ENCODE measurements at regions not wholly inside any gene's neighbourhood (a gene's known extent, or its start where the extent isn't known, plus 50 kb on each side); places are given as distances from the start of the nearest gene placed in this dataset.
"Not testable (repeated sequence)": the region's sequence is repeated elsewhere in the genome, so short reads cannot be mapped to it uniquely, and the experiment has no call there.

- no peak overlapping the region for H3K27ac ChIP-seq (ENCODE audit: low read length)
- H3K9ac ChIP-seq (ENCODE audit: low read length in 2 of 2), result no peak overlapping the region
- no peaks in the 10 kb centered on the region for H3K9me3 ChIP-seq (ENCODE audit: control insufficient read depth in 2 of 2, low read length in 2 of 2)
- H3K4me1 ChIP-seq (ENCODE audit: control insufficient read depth, insufficient read depth, low read length), result no peaks in the 10 kb centered on the region
- H3K36me3 ChIP-seq (ENCODE audit: control insufficient read depth in 2 of 2, insufficient read depth in 2 of 2, low read length in 2 of 2), result no peaks in the 10 kb centered on the region
- H3K27me3 ChIP-seq (ENCODE audit: control insufficient read depth in 1 of 2, insufficient read depth in 2 of 2, low read length in 2 of 2), result no peaks in the 10 kb centered on the region
- no peak overlapping the region for H3K4me3 ChIP-seq (ENCODE audit: low read length in 2 of 2)
Measured at GRCh38 chr7:79529881-79530235, 76.4 kb upstream of the MAGI2 start.

GRCh38 chr7:79529214-79529880, 75.9 kb upstream of the MAGI2 start:
- no peak overlapping the region for H3K27ac ChIP-seq (ENCODE audit: low read length)
- H3K4me1 ChIP-seq (ENCODE audit: control insufficient read depth, insufficient read depth, low read length), result no peaks in the 10 kb centered on the region
- no peak overlapping the region for H3K4me3 ChIP-seq (ENCODE audit: low read length in 2 of 2)
- H3K36me3 ChIP-seq (ENCODE audit: control insufficient read depth in 2 of 2, insufficient read depth in 2 of 2, low read length in 2 of 2), result no peaks in the 10 kb centered on the region
- no peak overlapping the region for H3K9ac ChIP-seq (ENCODE audit: low read length in 2 of 2)
- H3K27me3 ChIP-seq (ENCODE audit: control insufficient read depth in 1 of 2, insufficient read depth in 2 of 2, low read length in 2 of 2), result no peaks in the 10 kb centered on the region
- H3K9me3 ChIP-seq (ENCODE audit: control insufficient read depth in 2 of 2, low read length in 2 of 2), result no peaks in the 10 kb centered on the region

GRCh38 chr7:79528421-79528820, 75.0 kb upstream of the MAGI2 start:
- H3K9ac ChIP-seq (ENCODE audit: low read length in 2 of 2), result no peak overlapping the region
- no peaks in the 10 kb centered on the region for H3K4me1 ChIP-seq (ENCODE audit: control insufficient read depth, insufficient read depth, low read length)
- H3K36me3 ChIP-seq (ENCODE audit: control insufficient read depth in 2 of 2, insufficient read depth in 2 of 2, low read length in 2 of 2), result no peaks in the 10 kb centered on the region
- H3K4me3 ChIP-seq (ENCODE audit: low read length in 2 of 2), result no peak overlapping the region
- H3K27ac ChIP-seq (ENCODE audit: low read length), result no peak overlapping the region
- H3K27me3 ChIP-seq (ENCODE audit: control insufficient read depth in 1 of 2, insufficient read depth in 2 of 2, low read length in 2 of 2), result no peaks in the 10 kb centered on the region
- no peaks in the 10 kb centered on the region for H3K9me3 ChIP-seq (ENCODE audit: control insufficient read depth in 2 of 2, low read length in 2 of 2)

GRCh38 chr7:79524048-79524447, 70.6 kb upstream of the MAGI2 start:
- no peaks in the 10 kb centered on the region for H3K4me1 ChIP-seq (ENCODE audit: control insufficient read depth, insufficient read depth, low read length)
- no peak overlapping the region for H3K27ac ChIP-seq (ENCODE audit: low read length)
- H3K4me3 ChIP-seq (ENCODE audit: low read length in 2 of 2), result no peak overlapping the region
- no peaks in the 10 kb centered on the region for H3K9me3 ChIP-seq (ENCODE audit: control insufficient read depth in 2 of 2, low read length in 2 of 2)
- no peaks in the 10 kb centered on the region for H3K27me3 ChIP-seq (ENCODE audit: control insufficient read depth in 1 of 2, insufficient read depth in 2 of 2, low read length in 2 of 2)
- H3K36me3 ChIP-seq (ENCODE audit: control insufficient read depth in 2 of 2, insufficient read depth in 2 of 2, low read length in 2 of 2), result no peaks in the 10 kb centered on the region
- no peak overlapping the region for H3K9ac ChIP-seq (ENCODE audit: low read length in 2 of 2)

GRCh38 chr7:79523436-79523835, 70.0 kb upstream of the MAGI2 start:
- Histone ChIP-seq H3K36me3 (ENCODE audit: control insufficient read depth in 2 of 2, insufficient read depth in 2 of 2, low read length in 2 of 2) (no peaks in the 10 kb centered on the region), H3K27ac (ENCODE audit: low read length) (no peak overlapping the region), H3K9ac (ENCODE audit: low read length in 2 of 2) (no peak overlapping the region), H3K9me3 (ENCODE audit: control insufficient read depth in 2 of 2, low read length in 2 of 2) (no peaks in the 10 kb centered on the region), H3K4me3 (ENCODE audit: low read length in 2 of 2) (no peak overlapping the region), H3K4me1 (ENCODE audit: control insufficient read depth, insufficient read depth, low read length) (no peaks in the 10 kb centered on the region), H3K27me3 (ENCODE audit: control insufficient read depth in 1 of 2, insufficient read depth in 2 of 2, low read length in 2 of 2) (no peaks in the 10 kb centered on the region)

GRCh38 chr7:79520543-79520942, 67.1 kb upstream of the MAGI2 start:
- Histone ChIP-seq H3K27me3 (ENCODE audit: control insufficient read depth in 1 of 2, insufficient read depth in 2 of 2, low read length in 2 of 2) (no peaks in the 10 kb centered on the region), H3K36me3 (ENCODE audit: control insufficient read depth in 2 of 2, insufficient read depth in 2 of 2, low read length in 2 of 2) (no peaks in the 10 kb centered on the region), H3K4me1 (ENCODE audit: control insufficient read depth, insufficient read depth, low read length) (no peaks in the 10 kb centered on the region), H3K27ac (ENCODE audit: low read length) (no peak overlapping the region), H3K9me3 (ENCODE audit: control insufficient read depth in 2 of 2, low read length in 2 of 2) (no peaks in the 10 kb centered on the region), H3K9ac (ENCODE audit: low read length in 2 of 2) (no peak overlapping the region), H3K4me3 (ENCODE audit: low read length in 2 of 2) (no peak overlapping the region)

GRCh38 chr7:79515358-79515757, 61.9 kb upstream of the MAGI2 start:
- Histone ChIP-seq H3K36me3 (ENCODE audit: control insufficient read depth in 2 of 2, insufficient read depth in 2 of 2, low read length in 2 of 2) (no peaks in the 10 kb centered on the region), H3K27me3 (ENCODE audit: control insufficient read depth in 1 of 2, insufficient read depth in 2 of 2, low read length in 2 of 2) (no peaks in the 10 kb centered on the region), H3K4me3 (ENCODE audit: low read length in 2 of 2) (no peak overlapping the region), H3K4me1 (ENCODE audit: control insufficient read depth, insufficient read depth, low read length) (no peaks in the 10 kb centered on the region), H3K27ac (ENCODE audit: low read length) (no peak overlapping the region), H3K9me3 (ENCODE audit: control insufficient read depth in 2 of 2, low read length in 2 of 2) (no peaks in the 10 kb centered on the region), H3K9ac (ENCODE audit: low read length in 2 of 2) (no peak overlapping the region)

- no peaks in the 10 kb centered on the region for H3K36me3 ChIP-seq (ENCODE audit: control insufficient read depth in 2 of 2, insufficient read depth in 2 of 2, low read length in 2 of 2)
- H3K27me3 ChIP-seq (ENCODE audit: control insufficient read depth in 1 of 2, insufficient read depth in 2 of 2, low read length in 2 of 2), result no peaks in the 10 kb centered on the region
- H3K27ac ChIP-seq (ENCODE audit: low read length), result no peak overlapping the region
- no peak overlapping the region for H3K4me3 ChIP-seq (ENCODE audit: low read length in 2 of 2)
- H3K9ac ChIP-seq (ENCODE audit: low read length in 2 of 2), result no peak overlapping the region
- H3K9me3 ChIP-seq (ENCODE audit: control insufficient read depth in 2 of 2, low read length in 2 of 2), result no peaks in the 10 kb centered on the region
- no peaks in the 10 kb centered on the region for H3K4me1 ChIP-seq (ENCODE audit: control insufficient read depth, insufficient read depth, low read length)
Measured at GRCh38 chr7:79513261-79513660, 59.8 kb upstream of the MAGI2 start.

- Histone ChIP-seq H3K4me1 (ENCODE audit: control insufficient read depth, insufficient read depth, low read length) (no peaks in the 10 kb centered on the region), H3K27me3 (ENCODE audit: control insufficient read depth in 1 of 2, insufficient read depth in 2 of 2, low read length in 2 of 2) (no peaks in the 10 kb centered on the region), H3K27ac (ENCODE audit: low read length) (no peak overlapping the region)
Measured at GRCh38 chr7:79512261-79512660, 58.8 kb upstream of the MAGI2 start.

GRCh38 chr7:79511056-79511455, 57.6 kb upstream of the MAGI2 start:
- H3K4me1 ChIP-seq (ENCODE audit: control insufficient read depth, insufficient read depth, low read length); H3K27ac ChIP-seq (ENCODE audit: low read length); H3K36me3 ChIP-seq (ENCODE audit: control insufficient read depth in 2 of 2, insufficient read depth in 2 of 2, low read length in 2 of 2); H3K4me3 ChIP-seq (ENCODE audit: low read length in 2 of 2); H3K27me3 ChIP-seq (ENCODE audit: control insufficient read depth in 1 of 2, insufficient read depth in 2 of 2, low read length in 2 of 2); H3K9me3 ChIP-seq (ENCODE audit: control insufficient read depth in 2 of 2, low read length in 2 of 2); H3K9ac ChIP-seq (ENCODE audit: low read length in 2 of 2): not testable (repeated sequence)

More at GRCh38 chr7:79512261-79512660, 58.8 kb upstream of the MAGI2 start:
- Histone ChIP-seq H3K4me3 (ENCODE audit: low read length in 2 of 2) (no peak overlapping the region), H3K36me3 (ENCODE audit: control insufficient read depth in 2 of 2, insufficient read depth in 2 of 2, low read length in 2 of 2) (no peaks in the 10 kb centered on the region), H3K9ac (ENCODE audit: low read length in 2 of 2) (no peak overlapping the region), H3K9me3 (ENCODE audit: control insufficient read depth in 2 of 2, low read length in 2 of 2) (no peaks in the 10 kb centered on the region)

GRCh38 chr7:79507131-79507530, 53.7 kb upstream of the MAGI2 start:
- Histone ChIP-seq H3K9me3 (ENCODE audit: control insufficient read depth in 2 of 2, low read length in 2 of 2) (no peaks in the 10 kb centered on the region), H3K36me3 (ENCODE audit: control insufficient read depth in 2 of 2, insufficient read depth in 2 of 2, low read length in 2 of 2) (no peaks in the 10 kb centered on the region), H3K4me1 (ENCODE audit: control insufficient read depth, insufficient read depth, low read length) (no peaks in the 10 kb centered on the region), H3K27me3 (ENCODE audit: control insufficient read depth in 1 of 2, insufficient read depth in 2 of 2, low read length in 2 of 2) (no peaks in the 10 kb centered on the region), H3K27ac (ENCODE audit: low read length) (no peak overlapping the region), H3K9ac (ENCODE audit: low read length in 2 of 2) (no peak overlapping the region), H3K4me3 (ENCODE audit: low read length in 2 of 2) (no peak overlapping the region)

Measured in stomach smooth muscle (tissue), 2 donors.